Cardiac muscle cell (in vitro differentiated cells and primary cell): ENCODE measurements at regions not wholly inside any gene's neighbourhood (a gene's known extent, or its start where the extent isn't known, plus 50 kb on each side); places are given as distances from the start of the nearest gene placed in this dataset.

ENCODE experiments used
- DNase-seq, 2 donors: peaks; one replicate each; pipeline versions ENCODE4 v3.0.0 to v3.0.0-alpha.2; 2010 to 2017; ENCODE audit warnings: low read depth in 1 of 2, low spot score in 1 of 2
- H3K27ac ChIP-seq: fragments of 200-600 bp; sonication (generic); 2 replicates; pipeline ENCODE4 v1.5.1; 2016
- H3K27me3 ChIP-seq: fragments of 200-600 bp; sonication (generic); 2 replicates; pipeline ENCODE4 v1.6.0; 2016; ENCODE audit warnings: control low read depth
- H3K36me3 ChIP-seq: fragments of 200-600 bp; sonication (generic); 2 replicates; pipeline ENCODE4 v1.5.1; 2016; ENCODE audit warnings: control low read depth
- H3K4me1 ChIP-seq: fragments of 200-600 bp; sonication (generic); 2 replicates; pipeline ENCODE4 v1.8.1; 2017; ENCODE audit warnings: low read depth, mild to moderate bottlenecking, mixed run types
- H3K4me3 ChIP-seq: fragments of 200-600 bp; sonication (generic); 2 replicates; pipeline ENCODE4 v1.5.1; 2016; ENCODE audit warnings: mild to moderate bottlenecking
- H3K9me3 ChIP-seq: fragments of 200-600 bp; sonication (generic); 2 replicates; pipeline ENCODE4 v1.5.1; 2017; ENCODE audit warnings: low read depth, mild to moderate bottlenecking, control low read depth
- TF ChIP-seq, protein P1 (sequence below): IDR thresholded peaks from 2 replicates; pipeline ENCODE4 v1.5.1; 2012; ENCODE audit warnings: low read depth, mild to moderate bottlenecking, low read length

DNA sequence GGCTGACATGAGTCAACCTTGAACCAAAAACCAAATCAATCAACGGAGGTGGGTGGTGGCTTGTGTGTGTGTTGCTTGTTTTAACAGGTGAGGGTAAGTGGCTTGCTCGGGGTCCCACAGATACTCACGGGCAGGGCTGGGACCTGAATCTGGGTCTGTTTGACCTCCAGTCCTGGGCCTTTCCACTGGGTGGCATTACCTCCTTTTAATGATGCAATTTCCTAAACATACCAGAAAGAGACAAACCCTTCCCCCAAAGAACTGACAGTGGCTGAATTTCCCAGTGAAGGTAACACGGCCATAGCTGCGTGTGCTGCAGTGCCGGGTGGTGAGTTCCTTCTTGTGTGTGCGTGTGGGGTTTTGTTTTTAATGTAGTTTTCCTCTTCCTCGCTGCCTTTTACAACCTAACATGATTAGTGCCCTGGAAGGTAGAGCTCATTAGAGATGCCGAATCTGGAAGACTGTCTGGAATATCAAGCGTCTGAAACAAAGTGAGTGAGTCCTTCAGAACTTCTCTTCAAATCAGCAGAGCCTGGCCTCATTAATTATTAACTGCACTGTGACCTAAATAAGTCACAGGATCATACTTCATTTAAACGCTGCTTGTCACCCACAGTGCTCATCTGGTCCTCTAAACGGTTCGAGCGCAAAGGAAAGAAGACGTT is 166.1 kb upstream of the TCERG1L start:
- H3K27ac ChIP-seq, result no peak overlapping the region
- TF ChIP-seq, protein P1, sequence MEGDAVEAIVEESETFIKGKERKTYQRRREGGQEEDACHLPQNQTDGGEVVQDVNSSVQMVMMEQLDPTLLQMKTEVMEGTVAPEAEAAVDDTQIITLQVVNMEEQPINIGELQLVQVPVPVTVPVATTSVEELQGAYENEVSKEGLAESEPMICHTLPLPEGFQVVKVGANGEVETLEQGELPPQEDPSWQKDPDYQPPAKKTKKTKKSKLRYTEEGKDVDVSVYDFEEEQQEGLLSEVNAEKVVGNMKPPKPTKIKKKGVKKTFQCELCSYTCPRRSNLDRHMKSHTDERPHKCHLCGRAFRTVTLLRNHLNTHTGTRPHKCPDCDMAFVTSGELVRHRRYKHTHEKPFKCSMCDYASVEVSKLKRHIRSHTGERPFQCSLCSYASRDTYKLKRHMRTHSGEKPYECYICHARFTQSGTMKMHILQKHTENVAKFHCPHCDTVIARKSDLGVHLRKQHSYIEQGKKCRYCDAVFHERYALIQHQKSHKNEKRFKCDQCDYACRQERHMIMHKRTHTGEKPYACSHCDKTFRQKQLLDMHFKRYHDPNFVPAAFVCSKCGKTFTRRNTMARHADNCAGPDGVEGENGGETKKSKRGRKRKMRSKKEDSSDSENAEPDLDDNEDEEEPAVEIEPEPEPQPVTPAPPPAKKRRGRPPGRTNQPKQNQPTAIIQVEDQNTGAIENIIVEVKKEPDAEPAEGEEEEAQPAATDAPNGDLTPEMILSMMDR, result no peak
- DNase-seq, result no peak
- H3K4me1 ChIP-seq, result no peaks in the 10 kb centered on the region
- H3K9me3 ChIP-seq, result no peaks in the 10 kb centered on the region
- no peaks in the 10 kb centered on the region for H3K36me3 ChIP-seq
- H3K27me3 ChIP-seq, result no peaks in the 10 kb centered on the region
- H3K4me3 ChIP-seq, result no peak overlapping the region

DNA sequence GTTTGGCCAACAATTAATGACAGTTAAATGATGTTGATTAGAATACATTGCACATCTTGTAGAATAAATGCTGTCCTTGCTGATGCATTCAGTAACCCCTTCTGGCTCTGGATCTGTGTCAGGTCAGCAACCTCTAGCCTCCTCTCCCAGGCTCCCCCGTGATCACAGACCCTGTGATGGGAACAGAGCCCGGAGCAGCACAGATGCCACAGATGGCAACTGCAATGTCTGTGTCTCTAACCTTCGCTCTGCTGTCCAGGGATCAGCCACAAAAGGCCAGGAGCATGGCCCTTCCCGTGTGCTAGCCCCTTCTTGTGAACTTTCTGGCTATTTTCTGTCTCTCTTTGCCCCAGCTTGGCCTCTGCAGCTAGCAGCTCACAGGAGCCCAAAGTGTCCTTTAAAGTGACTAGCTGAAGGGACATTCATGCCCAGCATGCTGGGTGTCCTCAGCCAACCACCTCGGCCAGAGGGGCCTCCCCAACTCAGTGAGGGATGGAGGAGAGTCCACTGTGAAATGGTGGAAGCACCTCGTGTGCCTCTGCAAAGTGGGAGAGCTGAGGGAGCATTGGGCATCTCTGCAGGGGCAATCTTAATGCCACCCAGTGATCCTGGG is 167.0 kb upstream of the TCERG1L start:
- DNase-seq, result no peak
- no peak overlapping the region for H3K4me3 ChIP-seq
- H3K4me1 ChIP-seq, result no peaks in the 10 kb centered on the region
- H3K9me3 ChIP-seq, result no peaks in the 10 kb centered on the region
- TF ChIP-seq, protein P1, result no peak
- H3K27me3 ChIP-seq, result no peaks in the 10 kb centered on the region
- H3K27ac ChIP-seq, result no peak overlapping the region
- no peaks in the 10 kb centered on the region for H3K36me3 ChIP-seq

DNA sequence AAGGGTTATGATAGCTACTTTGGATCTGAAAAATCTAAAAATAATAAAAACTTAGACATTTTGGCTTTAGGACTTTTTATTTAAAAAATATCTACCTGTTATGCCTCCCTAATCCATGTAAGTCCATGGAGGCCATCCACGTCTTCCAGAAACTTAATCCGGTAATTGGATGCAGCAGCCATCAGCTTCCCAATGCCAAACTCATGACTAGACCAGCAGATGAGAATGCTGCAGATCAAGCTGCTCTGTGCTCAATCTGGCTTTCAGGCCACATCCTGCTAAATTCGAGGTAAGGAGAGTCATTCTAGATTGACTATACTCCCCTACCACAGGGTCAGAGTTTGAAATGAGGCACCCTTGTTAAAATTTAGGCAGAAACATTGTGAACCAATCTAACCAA is 168.5 kb upstream of the TCERG1L start:
- Histone ChIP-seq H3K27ac (no peak overlapping the region), H3K36me3 (no peaks in the 10 kb centered on the region), H3K4me1 (no peaks in the 10 kb centered on the region), H3K9me3 (no peaks in the 10 kb centered on the region), H3K4me3 (no peak overlapping the region), H3K27me3 (no peaks in the 10 kb centered on the region)
- TF ChIP-seq, protein P1, result no peak
- DNase-seq, result no peak

DNA sequence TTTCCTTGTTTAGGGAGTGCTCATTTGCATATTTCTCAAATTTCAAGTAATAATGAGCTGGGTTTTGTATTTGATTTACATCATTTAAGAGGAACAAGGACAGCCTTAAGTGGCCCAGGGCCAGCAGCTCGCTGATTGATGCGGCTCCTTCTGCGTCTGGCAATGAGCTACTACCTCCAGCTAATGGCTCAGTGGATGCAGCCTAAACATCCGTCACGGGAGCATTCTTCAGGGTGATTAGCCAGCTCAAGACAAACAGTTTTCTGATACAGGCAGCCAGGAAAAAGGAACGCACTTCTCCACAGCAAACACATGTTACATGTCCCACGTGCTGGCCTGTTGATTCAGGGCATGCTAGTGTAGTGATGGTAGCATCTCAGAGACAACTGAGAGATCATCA is 169.3 kb upstream of the TCERG1L start:
- DNase-seq, result no peak
- TF ChIP-seq, protein P1, result no peak
- H3K9me3 ChIP-seq, result no peaks in the 10 kb centered on the region
- H3K36me3 ChIP-seq, result no peaks in the 10 kb centered on the region
- no peaks in the 10 kb centered on the region for H3K4me1 ChIP-seq
- no peaks in the 10 kb centered on the region for H3K27me3 ChIP-seq
- H3K4me3 ChIP-seq, result no peak overlapping the region
- no peak overlapping the region for H3K27ac ChIP-seq

DNA sequence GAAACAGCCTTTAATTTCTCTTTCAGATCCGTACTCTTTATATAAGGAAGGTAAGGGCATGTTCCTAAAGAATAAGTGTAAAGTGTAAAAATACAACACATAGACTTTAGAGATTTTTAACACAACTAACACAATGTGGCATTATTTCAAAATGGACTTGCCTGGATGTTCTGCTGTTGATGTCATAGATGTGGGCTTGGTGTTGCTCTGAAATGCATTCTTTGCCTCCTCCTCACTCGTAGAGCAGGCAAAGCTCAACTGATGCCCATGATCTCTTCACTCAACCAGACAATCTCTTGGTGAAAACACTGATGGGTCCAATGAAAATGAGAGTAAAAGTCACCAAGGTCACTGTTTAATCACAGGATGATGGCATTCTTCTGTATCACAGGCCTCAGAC is 174.2 kb upstream of the TCERG1L start:
- Histone ChIP-seq H3K27ac (no peak overlapping the region), H3K9me3 (no peaks in the 10 kb centered on the region), H3K4me3 (no peak overlapping the region), H3K36me3 (no peaks in the 10 kb centered on the region), H3K27me3 (no peaks in the 10 kb centered on the region), H3K4me1 (no peaks in the 10 kb centered on the region)
- TF ChIP-seq, protein P1, result no peak
- no peak for DNase-seq
